Activated T-cell treated with anti-CD3 and anti-CD28 coated beads, Interleukin-2, amount 50 U/mL, for 4 hours (primary cell): ENCODE measurements at regions not wholly inside any gene's neighbourhood (a gene's known extent, or its start where the extent isn't known, plus 50 kb on each side); places are given as distances from the start of the nearest gene placed in this dataset.

Source experiments
- ATAC-seq, 2 donors: fragments of 200-7000 bp; cut with Tn5 transposase; one replicate each; pipeline ENCODE4 v1.10.0; 2021
- DNase-seq: peaks from one replicate; pipeline ENCODE4 v3.0.0-alpha.2; 2020
- H3K27me3 Mint-ChIP-seq: one replicate; pipeline ENCODE4 v1.8.0; 2021; ENCODE audit warnings: low read depth, mixed read lengths
- H3K36me3 Mint-ChIP-seq: one replicate; pipeline ENCODE4 v1.8.0; 2022; ENCODE audit warnings: mixed read lengths; ENCODE audit not compliant: insufficient read depth
- H3K4me1 Mint-ChIP-seq: one replicate; pipeline ENCODE4 v1.8.0; 2021; ENCODE audit warnings: low read depth, mixed read lengths
- H3K4me3 Mint-ChIP-seq: one replicate; pipeline ENCODE4 v1.8.0; 2021; ENCODE audit warnings: mild to moderate bottlenecking, moderate library complexity, mixed read lengths
- H3K9me3 Mint-ChIP-seq: one replicate; pipeline ENCODE4 v1.8.0; 2021; ENCODE audit warnings: mixed read lengths

DNA sequence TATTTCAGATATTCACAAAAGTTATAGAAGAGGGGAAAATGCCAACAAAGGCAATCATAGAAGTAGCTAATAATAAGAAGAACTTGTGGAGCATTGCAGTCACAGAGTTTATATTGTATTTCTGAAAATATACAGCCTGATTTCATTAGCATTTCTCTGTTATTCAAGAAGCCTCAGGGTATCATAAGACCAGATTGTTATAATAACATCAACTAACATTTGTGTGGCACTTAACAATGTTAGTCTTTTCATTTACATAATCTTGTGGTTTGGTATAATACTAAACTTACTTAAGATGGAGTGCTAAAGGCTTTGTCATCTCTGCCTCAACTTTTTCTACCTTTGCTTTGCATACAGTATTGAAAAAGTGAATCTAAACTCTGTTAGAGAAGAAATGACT lies 61.6 kb upstream of the TACR1 start:
- peaks cover 50% of the 10 kb centered on the region for H3K9me3 Mint-ChIP-seq
- no peaks in the 10 kb centered on the region for H3K36me3 Mint-ChIP-seq
- no peaks in the 10 kb centered on the region for H3K4me1 Mint-ChIP-seq
- DNase-seq, result no peak
- no peak overlapping the region for H3K4me3 Mint-ChIP-seq
- no peak for ATAC-seq
- no peaks in the 10 kb centered on the region for H3K27me3 Mint-ChIP-seq

DNA sequence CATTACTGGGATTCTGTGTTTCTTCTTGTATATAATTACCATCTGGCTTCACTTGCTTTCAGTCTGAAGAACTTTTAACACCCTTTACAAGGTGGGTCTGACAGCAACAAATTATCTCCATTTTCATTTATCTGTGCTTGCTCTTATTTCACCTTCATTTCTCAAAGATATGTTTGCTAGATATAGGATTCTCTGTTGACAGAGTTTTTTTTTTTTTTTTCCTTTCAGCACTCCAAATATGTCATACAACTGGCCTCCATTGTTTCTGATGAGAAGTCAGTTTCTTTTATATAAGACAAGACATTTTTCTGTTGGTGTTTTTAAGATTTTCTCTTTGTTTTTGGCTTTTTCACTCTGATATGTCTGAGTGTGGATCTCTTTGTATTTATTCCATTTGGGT lies 59.3 kb upstream of the TACR1 start:
- no peak overlapping the region for H3K4me3 Mint-ChIP-seq
- no peaks in the 10 kb centered on the region for H3K4me1 Mint-ChIP-seq
- ATAC-seq (no peak), DNase-seq (no peak)
- no peaks in the 10 kb centered on the region for H3K36me3 Mint-ChIP-seq
- H3K9me3 Mint-ChIP-seq, result peaks cover 35% of the 10 kb centered on the region
- H3K27me3 Mint-ChIP-seq, result no peaks in the 10 kb centered on the region

DNA sequence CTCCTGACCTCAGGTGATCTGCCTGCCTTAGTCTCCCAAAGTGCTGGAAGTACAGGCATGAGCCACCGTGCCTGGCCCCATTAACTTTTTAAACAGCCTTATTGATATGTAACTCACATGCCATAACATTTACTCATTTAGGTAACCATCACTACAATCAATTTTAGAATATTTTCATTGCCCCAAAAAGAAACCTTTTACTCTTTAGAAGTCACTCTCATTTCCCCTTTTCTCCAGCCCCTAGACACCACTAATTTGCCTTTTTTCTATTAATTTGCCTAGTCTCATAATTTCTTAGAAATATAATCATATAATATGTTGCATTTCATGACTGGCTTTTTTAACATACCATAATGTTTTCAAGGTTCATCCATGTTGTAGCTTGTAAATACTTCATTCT lies 57.2 kb upstream of the TACR1 start:
- no peak for ATAC-seq

DNA sequence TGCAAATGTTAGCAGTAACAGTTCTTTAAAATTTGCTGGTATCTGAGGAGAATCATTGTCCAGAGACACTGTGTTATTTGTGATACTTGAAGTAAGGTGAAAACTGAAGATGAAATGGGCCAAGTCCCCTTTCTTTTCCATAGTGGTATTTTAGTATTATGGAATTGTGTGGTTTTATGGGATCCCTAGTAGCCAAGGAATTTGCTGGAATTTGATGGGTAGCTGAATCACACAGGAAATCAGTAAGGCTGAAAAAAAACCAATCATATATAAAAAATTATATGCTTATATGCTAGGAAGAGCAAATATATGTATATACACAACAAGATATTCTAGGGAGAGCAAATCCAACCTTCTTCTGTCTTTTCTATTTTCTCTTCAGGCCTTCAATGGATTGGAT lies 54.2 kb upstream of the TACR1 start:
- Mint-ChIP-seq H3K27me3 (no peaks in the 10 kb centered on the region), H3K4me1 (no peaks in the 10 kb centered on the region), H3K36me3 (no peaks in the 10 kb centered on the region), H3K4me3 (no peak overlapping the region), H3K9me3 (peaks cover 23% of the 10 kb centered on the region)
- DNase-seq (no peak), ATAC-seq (no peak)

More for the DNA sequence above, 57.2 kb upstream of the TACR1 start:
- H3K27me3 Mint-ChIP-seq, result no peaks in the 10 kb centered on the region
- no peaks in the 10 kb centered on the region for H3K36me3 Mint-ChIP-seq
- peaks cover 28% of the 10 kb centered on the region for H3K9me3 Mint-ChIP-seq
- no peak for DNase-seq
- no peaks in the 10 kb centered on the region for H3K4me1 Mint-ChIP-seq
- H3K4me3 Mint-ChIP-seq, result no peak overlapping the region

DNA sequence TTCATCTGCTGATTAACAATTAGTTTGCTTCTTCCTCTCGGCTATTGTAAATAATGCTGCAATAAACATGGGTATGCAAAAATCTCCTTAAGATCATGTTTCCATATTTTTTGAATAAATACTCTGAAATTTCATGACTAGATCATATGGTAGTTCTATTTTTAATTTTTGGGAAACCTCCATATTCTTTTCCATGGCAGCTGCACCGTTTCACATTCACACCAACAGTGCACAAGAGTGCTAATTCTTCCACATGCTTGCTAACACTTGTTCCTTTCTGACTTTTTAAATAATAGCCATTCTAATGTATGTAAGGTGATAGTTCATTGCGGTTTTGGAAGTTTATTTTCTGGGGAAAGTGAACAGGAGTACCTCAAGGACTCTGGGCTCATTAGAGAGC lies 52.6 kb upstream of the TACR1 start:
- H3K4me1 Mint-ChIP-seq, result no peaks in the 10 kb centered on the region
- no peak for DNase-seq
- H3K36me3 Mint-ChIP-seq, result no peaks in the 10 kb centered on the region
- no peak for ATAC-seq
- no peak overlapping the region for H3K4me3 Mint-ChIP-seq
- H3K27me3 Mint-ChIP-seq, result no peaks in the 10 kb centered on the region
- peaks cover 12% of the 10 kb centered on the region for H3K9me3 Mint-ChIP-seq
